Fibroblast of villous mesenchyme (primary cell): ENCODE measurements at regions not wholly inside any gene's neighbourhood (a gene's known extent, or its start where the extent isn't known, plus 50 kb on each side); places are given as distances from the start of the nearest gene placed in this dataset.

Source experiments
- DNase-seq: peaks from one replicate; pipeline ENCODE4 v3.0.0-alpha.2; 2010; ENCODE audit warnings: low read depth
- H3K4me3 ChIP-seq: 2 replicates; pipeline ENCODE4 v1.5.1; 2011; ENCODE audit warnings: low read depth, mild to moderate bottlenecking, low read length
- TF ChIP-seq, protein P1 (sequence below): IDR thresholded peaks from 2 replicates; pipeline ENCODE4 v1.5.1; 2012; ENCODE audit warnings: low read depth, mild to moderate bottlenecking, low read length; ENCODE audit not compliant: insufficient read depth

DNA sequence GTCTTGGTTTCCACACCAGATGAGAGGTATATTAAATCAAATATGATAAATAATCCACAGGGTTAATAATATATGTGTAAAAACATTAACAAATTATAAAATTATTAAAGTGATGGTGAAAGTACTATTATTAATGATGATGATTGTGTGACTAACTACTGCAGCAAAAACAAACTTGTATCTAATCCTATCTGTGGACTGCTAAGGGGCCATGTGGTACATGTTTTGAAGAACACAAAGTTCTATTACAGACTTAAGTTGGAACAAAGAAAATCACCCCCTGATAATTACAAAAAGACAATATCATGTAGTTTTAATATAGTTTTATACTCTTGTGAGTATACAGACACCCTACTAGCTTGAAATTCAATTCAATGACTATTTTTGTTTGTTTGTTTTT is 504.2 kb upstream of the NBEA start:
- DNase-seq: no peak
- TF ChIP-seq, protein P1, sequence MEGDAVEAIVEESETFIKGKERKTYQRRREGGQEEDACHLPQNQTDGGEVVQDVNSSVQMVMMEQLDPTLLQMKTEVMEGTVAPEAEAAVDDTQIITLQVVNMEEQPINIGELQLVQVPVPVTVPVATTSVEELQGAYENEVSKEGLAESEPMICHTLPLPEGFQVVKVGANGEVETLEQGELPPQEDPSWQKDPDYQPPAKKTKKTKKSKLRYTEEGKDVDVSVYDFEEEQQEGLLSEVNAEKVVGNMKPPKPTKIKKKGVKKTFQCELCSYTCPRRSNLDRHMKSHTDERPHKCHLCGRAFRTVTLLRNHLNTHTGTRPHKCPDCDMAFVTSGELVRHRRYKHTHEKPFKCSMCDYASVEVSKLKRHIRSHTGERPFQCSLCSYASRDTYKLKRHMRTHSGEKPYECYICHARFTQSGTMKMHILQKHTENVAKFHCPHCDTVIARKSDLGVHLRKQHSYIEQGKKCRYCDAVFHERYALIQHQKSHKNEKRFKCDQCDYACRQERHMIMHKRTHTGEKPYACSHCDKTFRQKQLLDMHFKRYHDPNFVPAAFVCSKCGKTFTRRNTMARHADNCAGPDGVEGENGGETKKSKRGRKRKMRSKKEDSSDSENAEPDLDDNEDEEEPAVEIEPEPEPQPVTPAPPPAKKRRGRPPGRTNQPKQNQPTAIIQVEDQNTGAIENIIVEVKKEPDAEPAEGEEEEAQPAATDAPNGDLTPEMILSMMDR: no peak
- no peak overlapping the region for H3K4me3 ChIP-seq

DNA sequence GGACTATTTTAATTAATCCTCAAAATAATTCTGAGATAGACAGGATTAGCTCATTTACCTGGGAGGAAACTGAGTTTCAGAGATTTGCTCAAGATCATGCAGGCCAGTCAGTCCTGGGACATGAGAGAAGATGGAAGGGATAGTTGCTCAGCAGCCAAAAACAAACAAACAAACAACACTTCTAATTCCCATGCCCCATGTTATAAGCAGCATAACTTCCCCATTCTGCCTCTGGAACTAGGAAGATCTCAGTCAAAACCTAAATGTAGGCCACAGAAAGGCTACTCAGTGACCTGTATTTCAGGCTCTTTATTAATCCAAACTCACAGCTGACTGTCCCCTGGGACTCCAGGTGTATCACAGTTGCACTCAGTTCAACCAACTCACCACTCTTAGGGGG is 489.2 kb upstream of the NBEA start:
- no peak for DNase-seq
- TF ChIP-seq, protein P1: no peak
- no peak overlapping the region for H3K4me3 ChIP-seq

DNA sequence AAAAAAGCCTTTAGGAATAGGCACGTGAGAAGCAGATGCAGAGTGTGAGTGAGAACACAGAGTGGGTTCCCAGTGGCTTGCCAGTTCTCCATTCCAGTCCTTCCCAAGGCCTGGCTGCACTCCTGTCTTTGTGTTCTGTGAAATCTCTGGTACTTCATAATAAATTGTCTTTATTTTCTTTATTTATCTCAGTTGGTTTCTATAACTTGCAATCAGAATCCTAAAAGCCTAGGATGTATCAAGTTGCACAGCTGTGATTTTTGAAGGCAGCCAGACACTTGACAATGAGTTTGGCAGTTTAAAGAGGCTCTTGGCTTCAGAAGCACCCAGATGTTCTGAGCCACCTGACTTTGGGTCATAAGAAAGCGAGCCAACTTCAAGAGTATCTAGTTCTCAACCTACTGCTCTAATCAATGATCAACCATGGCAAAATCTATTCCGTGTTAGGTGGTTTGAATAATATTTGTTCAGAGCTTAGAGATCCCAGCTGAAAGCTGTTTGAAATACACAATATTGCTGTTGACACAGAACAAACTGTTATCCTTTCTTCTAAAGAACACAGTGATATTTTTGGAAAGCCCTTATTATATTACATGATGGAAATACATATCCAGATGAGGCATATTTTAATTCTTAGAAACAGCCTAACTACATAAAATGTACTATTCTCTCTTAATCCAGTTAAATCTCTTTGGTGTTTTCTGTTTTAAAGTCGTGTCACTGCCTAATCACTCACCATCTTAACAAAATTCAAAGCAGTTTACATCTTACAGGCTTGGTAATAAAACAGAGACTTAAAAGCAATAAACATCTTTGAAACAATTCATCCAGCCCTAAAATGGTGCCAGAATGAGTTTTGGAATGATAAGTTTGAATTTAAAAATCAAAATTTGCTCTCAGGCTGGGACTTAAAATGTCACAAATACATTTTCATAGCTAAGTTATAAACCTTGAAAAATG is 483.0 kb upstream of the NBEA start:
- no peak overlapping the region for H3K4me3 ChIP-seq
- TF ChIP-seq, protein P1: no peak
- DNase-seq: peak; percentile 24

DNA sequence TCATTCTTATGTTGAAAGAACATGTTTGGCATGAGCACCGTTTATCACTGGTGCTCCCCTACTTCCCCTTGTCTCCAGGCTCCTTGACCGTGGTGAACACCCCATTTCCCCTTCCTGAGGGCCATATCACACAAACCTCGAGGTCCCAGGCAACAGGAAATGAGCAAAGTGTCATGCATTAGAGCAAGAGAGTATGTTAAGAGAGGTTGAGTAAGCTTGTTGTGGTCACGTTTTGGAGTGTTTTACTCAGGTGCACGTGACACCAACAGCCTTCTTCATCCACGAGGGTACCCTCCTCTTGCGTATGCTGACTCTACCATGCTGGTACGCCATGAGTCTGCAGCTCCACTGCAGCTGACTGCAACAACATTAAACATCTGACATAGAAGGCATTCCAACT is 482.2 kb upstream of the NBEA start:
- TF ChIP-seq, protein P1: no peak
- H3K4me3 ChIP-seq: no peak overlapping the region
- no peak for DNase-seq

DNA sequence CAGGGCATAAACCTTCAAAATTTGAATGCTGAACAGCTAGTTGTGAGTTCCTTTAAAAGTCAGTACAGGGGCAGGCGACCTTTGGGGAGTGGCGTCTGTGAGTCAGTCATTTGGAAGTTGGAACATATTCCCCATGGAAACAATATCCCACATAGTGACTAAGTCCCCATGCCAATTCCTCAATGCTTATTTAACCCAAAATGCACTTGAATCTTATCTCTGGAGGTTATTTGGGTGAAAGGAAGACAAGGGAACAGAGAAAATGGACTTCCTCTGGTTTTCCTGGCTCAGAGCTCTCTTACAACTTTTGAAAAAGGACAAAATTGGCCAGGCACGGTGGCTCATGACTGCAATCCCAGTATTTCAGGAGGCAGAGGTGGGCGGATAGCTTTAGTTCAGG is 479.2 kb upstream of the NBEA start:
- no peak overlapping the region for H3K4me3 ChIP-seq
- TF ChIP-seq, protein P1: no peak
- DNase-seq: peak; percentile 30

DNA sequence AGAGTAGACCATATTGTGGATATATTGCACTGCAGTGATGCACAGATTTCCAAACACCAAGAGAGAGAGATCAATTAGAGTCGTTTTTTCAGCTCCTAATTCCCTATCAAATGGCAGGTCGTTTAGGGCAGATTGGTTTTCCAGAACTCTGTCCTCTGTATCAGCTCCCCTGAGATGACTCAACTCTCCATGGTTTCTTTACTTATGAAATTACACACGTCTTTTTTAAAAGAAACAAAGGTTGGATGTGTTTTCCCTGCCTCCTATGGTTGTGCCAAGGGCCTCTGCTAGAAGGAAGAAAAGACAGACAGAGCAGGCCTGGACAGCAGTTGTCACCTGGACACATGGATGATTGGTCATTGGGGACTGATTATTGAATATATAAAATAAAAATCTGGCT is 478.1 kb upstream of the NBEA start:
- TF ChIP-seq, protein P1: no peak
- no peak for DNase-seq
- H3K4me3 ChIP-seq: no peak overlapping the region

DNA sequence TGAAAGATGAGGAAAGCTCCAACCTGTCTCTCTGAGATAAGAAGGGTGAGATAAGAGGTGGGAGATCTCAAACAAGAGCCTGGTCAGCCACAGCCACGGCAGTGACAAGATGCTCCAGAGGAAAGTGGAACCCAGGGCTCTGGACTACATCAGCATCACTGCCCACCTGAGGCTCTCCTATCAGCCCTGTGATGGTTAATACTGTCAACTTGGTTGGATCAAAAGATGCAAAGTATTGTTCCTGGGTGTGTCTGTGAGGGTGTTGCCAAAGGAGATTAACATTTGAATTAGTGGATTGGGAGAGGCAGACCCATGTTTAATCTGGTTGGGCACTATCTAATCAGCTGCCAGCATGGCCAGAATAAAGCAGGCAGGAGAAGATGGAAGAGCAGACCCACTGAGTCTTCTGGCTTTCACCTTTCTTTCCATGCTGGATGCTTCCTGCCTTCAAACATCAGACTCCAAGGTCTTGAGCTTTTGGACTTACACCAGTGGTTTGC is 476.6 kb upstream of the NBEA start:
- DNase-seq: no peak
- H3K4me3 ChIP-seq: no peak overlapping the region
- TF ChIP-seq, protein P1: no peak
